GM19351 (cell line): ENCODE measurements at regions not wholly inside any gene's neighbourhood (a gene's known extent, or its start where the extent isn't known, plus 50 kb on each side); places are given as distances from the start of the nearest gene placed in this dataset.

ENCODE experiments used
- ATAC-seq: cut with Tn5 transposase; IDR thresholded peaks from one replicate; pipeline ENCODE4 v1.9.1; 2021; ENCODE audit warnings: mild to moderate bottlenecking, moderate library complexity; ENCODE audit not compliant: unreplicated experiment

DNA sequence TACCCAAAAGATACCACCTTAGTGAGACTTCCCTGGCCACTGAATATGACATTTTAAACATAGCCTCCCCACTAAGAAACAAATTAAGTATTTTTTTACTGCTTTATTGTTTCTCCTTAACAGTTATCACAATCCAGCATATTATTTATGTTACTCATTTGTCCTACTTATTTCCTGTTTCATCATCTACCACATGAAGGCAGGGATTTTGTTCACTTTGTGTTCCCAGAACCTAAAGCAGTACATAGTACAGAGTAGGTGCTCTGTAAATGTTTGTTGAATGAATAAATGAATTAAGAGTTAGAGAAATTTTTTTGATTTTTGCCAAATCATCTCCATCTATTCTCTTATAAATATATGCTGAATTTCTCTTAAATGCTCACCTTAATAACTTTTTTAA is 318.4 kb upstream of the GIMD1 start:
- no peak for ATAC-seq

- ATAC-seq, result no peak
Observed at GRCh38 chr4:106681381-106681921, 312.9 kb upstream of the GIMD1 start.

- no peak for ATAC-seq
Observed at GRCh38 chr4:106679063-106679462, 310.5 kb upstream of the GIMD1 start.

DNA sequence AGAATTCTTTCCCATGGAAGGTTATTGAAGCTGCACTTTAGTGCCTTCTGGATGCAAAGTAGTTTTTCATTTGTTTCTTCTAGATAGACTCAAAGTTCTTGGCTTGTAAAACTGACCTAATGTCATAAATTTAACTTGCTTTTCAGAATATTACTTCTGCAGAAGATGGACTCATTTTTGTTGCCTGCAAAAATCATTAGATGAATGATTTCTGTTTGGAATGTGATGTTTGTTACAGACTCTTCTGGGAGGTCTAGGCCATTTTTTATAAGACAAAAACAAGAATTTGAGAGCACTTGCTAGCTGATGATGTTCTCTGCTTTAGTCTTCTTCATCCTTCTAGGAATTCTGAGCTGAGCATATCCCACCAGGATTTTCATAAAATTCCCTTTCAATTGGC is 308.6 kb upstream of the GIMD1 start:
- no peak for ATAC-seq

DNA sequence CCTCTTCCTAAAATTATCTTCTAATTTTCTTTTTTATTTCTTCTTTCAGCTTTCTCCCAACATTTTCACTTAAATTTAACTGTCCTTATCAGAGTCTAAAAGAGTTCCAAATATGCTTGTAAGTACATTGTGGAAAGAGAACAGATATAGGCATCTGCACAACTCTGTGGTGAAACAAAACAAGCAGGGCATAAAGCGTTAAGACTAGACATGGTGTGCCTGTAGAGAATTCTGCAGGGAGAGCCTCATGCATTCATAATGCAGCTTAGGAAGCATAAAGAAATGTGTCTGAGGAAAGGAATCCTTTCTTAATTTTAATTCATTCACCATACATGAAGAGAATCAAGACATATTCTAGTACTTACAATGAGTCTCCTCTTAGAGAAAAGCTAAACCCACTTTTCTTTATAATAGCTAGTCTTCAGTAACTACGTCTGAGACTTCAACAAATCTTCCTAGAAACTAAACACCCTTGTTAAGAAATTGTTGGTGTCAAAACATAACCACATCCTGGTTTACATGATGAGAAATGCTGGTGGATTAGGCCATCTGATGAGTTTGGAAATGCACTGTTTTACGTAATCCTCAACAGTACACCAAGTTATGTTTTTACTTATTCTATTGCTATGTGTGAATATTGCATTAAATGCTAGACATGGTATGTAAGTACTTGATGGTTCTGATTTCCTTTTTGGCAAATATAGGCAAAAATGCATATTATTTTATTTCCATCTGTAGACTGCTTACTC is 307.8 kb upstream of the GIMD1 start:
- no peak for ATAC-seq

GRCh38 chr4:106671716-106672115 is 303.1 kb upstream of the GIMD1 start:
- no peak for ATAC-seq

DNA sequence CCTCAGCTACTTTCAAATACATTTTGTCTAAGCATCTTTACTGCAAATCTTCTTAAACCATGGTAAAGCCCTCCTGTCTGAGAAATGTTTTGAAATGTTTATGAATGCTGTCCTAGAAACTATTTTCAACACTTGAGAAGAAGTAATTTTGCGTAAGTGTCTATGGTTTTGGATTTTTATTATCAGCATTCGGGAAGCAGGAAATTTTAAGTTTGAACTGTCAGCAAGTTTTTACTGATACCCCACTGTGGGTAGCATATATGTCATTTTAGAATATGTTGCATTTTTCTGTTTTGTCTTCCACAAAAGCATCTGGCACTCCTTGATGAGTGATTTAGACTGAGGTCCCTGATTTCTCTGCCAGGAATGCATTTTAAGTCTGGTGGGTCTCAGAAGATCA is 302.4 kb upstream of the GIMD1 start:
- ATAC-seq, result no peak

DNA sequence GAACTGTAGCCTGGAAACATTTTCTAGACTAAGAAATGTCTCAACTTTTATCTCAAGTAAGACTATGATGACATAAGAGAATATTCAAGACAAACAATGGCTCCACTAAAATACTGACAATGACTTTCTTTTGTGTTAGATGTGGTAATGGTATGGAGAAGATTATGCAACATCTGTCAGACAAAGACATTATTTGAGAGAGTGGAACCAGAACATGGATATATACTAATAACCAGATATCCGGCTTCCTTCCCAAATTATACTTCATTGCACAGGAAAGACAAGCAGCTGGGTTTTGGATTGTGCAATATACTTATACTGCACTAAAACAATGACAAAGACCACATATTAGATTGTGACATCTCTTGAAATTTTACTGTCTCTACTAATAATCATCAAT is 290.8 kb upstream of the GIMD1 start:
- ATAC-seq, result no peak

DNA sequence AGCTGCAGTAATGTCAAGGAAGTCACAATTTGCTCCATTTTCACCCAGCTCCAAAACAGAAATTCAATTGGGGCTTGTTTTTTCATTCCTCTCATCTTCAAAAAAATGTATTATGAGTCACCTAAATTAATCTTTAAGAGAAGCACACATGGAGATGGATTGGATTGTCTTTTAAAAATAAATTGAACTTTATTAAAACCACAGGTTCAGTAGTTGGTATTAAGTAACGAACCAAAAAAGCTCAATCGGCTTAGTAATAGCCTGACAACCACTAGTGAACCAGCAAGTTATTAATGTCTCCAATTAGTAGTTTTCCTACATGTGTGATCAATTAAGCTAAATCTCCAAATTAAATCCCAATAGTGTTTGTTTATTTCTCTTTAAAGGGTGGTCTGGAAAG is 283.5 kb upstream of the GIMD1 start:
- ATAC-seq, result no peak

GRCh38 chr4:106650701-106651100 is 282.1 kb upstream of the GIMD1 start:
- no peak for ATAC-seq

GRCh38 chr4:106647451-106647850 is 278.9 kb upstream of the GIMD1 start:
- no peak for ATAC-seq

DNA sequence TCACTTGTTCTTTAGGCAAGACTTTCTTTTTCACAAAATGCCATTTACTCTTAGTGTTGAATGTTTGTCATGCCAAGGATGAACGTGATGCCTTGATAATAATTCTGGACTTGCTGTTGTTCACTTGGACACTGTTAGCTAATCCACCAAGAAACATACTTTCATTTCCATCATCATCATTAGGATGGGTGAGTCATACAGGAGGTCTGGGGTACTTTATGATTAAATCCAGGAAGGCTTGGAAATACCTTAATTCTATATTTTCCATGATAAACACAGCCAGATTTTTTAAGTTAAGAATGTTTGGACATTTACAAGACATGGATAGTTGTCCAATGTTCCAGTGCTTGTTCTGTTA is 260.7 kb upstream of the GIMD1 start:
- no peak for ATAC-seq

- ATAC-seq, result no peak
Observed at GRCh38 chr4:106628586-106629267, 260.1 kb upstream of the GIMD1 start.

- no peak for ATAC-seq
Observed at GRCh38 chr4:106627051-106627450, 258.5 kb upstream of the GIMD1 start.

GRCh38 chr4:106624671-106625070 is 256.1 kb upstream of the GIMD1 start:
- no peak for ATAC-seq

DNA sequence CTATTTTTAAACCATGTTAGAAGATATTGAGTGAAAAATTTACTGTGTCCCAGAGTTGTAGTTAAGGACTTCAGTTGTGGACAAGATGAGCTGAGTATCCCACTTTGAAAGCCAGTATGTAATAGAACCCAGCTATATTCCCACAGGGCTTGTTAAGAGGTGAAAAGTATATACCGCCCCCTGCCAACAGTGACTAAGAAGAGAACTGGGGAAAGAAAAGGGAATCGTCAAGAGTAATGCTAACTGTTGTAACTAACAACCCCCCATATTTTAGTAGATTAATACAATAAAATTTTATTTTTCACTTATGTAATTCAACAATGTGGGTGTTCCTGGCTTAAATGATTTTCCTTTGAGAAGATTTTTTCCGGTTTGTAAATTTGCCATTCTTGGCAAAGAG is 250.4 kb upstream of the GIMD1 start:
- ATAC-seq, result no peak

GRCh38 chr4:106615961-106616360 is 247.4 kb upstream of the GIMD1 start:
- no peak for ATAC-seq

DNA sequence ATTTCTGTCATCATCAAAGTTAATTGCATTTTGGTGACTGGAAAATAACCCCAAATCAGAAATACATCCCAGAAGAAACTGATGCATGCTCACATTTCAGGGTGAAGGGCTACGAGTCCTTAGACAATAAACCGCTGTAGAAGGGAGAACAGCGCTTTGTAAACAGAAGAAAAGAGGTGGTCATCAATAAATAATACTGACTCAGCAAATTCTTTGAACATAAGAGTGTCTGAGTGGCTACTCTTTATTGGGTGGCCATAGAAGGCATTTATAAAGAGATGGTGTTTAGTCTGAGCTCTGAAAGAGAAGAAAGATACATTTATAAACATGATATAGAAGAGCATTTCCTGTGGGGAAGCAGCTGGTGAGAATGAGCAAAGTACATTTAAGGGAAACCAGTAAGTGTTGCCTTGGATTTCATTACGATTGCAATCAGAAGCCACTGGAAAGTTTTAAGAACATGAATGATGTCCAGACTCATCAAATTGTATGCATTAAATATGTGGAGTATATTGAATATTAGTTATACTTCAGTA is 246.9 kb upstream of the GIMD1 start:
- no peak for ATAC-seq

- no peak for ATAC-seq
Observed at GRCh38 chr4:106614441-106614840, 245.9 kb upstream of the GIMD1 start.

GRCh38 chr4:106609917-106610316 is 241.3 kb upstream of the GIMD1 start:
- no peak for ATAC-seq

- no peak for ATAC-seq
Observed at GRCh38 chr4:106607558-106607957, 239.0 kb upstream of the GIMD1 start.
